ENCODE measurements at regions not wholly inside any gene's neighbourhood (a gene's known extent, or its start where the extent isn't known, plus 50 kb on each side); places are given as distances from the start of the nearest gene placed in this dataset.
"Not testable (repeated sequence)": the region's sequence is repeated elsewhere in the genome, so short reads cannot be mapped to it uniquely, and the experiment has no call there.

GRCh38 chr2:64250063-64250462 is 105.8 kb upstream of the PELI1 start:
- TF ChIP-seq POLR2A (IDR thresholded peaks at IDR 0.05) (no peak), POLR2AphosphoS5 (IDR thresholded peaks at IDR 0.05) (no peak), EP300 (IDR thresholded peaks at IDR 0.05) (no peak)
- TF ChIP-seq, protein P1, sequence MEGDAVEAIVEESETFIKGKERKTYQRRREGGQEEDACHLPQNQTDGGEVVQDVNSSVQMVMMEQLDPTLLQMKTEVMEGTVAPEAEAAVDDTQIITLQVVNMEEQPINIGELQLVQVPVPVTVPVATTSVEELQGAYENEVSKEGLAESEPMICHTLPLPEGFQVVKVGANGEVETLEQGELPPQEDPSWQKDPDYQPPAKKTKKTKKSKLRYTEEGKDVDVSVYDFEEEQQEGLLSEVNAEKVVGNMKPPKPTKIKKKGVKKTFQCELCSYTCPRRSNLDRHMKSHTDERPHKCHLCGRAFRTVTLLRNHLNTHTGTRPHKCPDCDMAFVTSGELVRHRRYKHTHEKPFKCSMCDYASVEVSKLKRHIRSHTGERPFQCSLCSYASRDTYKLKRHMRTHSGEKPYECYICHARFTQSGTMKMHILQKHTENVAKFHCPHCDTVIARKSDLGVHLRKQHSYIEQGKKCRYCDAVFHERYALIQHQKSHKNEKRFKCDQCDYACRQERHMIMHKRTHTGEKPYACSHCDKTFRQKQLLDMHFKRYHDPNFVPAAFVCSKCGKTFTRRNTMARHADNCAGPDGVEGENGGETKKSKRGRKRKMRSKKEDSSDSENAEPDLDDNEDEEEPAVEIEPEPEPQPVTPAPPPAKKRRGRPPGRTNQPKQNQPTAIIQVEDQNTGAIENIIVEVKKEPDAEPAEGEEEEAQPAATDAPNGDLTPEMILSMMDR (IDR thresholded peaks at IDR 0.05) = no peak
- Histone ChIP-seq H3K9me3 (no peaks in the 10 kb centered on the region), H3K4me1 (peaks cover 0 to 13% (median 0%) of the 10 kb centered on the region in 3 donors), H3K36me3 (no peaks in the 10 kb centered on the region), H3K4me3 (no peak overlapping the region), H3K27me3 (no peaks in the 10 kb centered on the region), H3K27ac (no peak overlapping the region)
- 93 to 96% methylated on average over 2 of the region's 2 CpGs for WGBS, 2 donors (ENCODE audit: low coverage in 1 of 2)
- ATAC-seq = no peak

- Histone ChIP-seq H3K4me3 (no peak overlapping the region), H3K27ac (no peak overlapping the region), H3K27me3 (no peaks in the 10 kb centered on the region), H3K9me3 (no peaks in the 10 kb centered on the region), H3K36me3 (no peaks in the 10 kb centered on the region), H3K4me1 (peaks cover 0 to 13% (median 0%) of the 10 kb centered on the region in 3 donors)
- ATAC-seq = no peak
- 76 to 84% methylated on average over 5 to 6 of the region's 7 CpGs for whole genome bisulfite sequencing, 2 donors (ENCODE audit: low coverage in 1 of 2)
- TF ChIP-seq, protein P1 (IDR thresholded peaks at IDR 0.05) = no peak
- no peak for TF ChIP-seq POLR2A (IDR thresholded peaks at IDR 0.05)
- no peak for TF ChIP-seq POLR2AphosphoS5 (IDR thresholded peaks at IDR 0.05)
- no peak for TF ChIP-seq EP300 (IDR thresholded peaks at IDR 0.05)
These were observed 106.7 kb upstream of the PELI1 start for GRCh38 chr2:64250751-64251423.

DNA sequence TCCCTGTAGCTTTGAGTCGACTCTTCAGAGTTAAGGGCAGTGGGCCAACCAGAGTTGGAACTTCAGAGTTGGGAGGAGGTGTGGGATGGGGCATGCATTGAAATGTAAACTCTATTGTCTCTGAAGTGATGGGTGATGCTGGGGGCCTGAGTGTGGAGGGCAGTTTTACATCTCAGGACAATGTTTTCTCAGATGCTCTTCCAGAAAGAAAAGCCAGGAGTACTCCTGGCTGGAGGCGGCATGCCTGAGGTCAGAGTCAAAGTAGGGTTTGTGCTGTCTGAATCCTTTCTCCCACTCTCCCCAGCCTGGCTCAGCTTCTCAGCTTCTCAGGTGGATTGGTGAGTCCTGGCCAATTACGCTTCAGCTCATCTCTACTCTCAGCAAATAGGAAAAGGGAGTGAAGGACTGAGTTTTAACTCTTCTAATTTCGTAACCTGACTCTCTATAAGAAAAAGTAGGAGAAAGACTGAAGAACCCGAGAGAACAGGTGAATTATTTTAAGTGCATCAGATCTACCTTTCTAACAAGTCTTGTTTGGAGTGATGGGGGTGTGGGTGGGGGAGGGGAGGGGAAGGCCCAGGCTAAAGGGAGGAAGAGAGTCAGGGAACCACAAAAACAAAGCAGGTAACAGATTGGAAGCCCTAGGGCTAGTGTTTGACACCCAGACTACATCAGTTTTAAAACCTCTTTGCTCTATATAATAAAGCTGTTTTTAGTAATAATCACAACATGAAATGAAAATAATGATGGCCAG is 107.5 kb upstream of the PELI1 start:
- Histone ChIP-seq H3K27ac (no peak overlapping the region), H3K4me1 (peaks cover 0 to 11% (median 0%) of the 10 kb centered on the region in 3 donors), H3K36me3 (no peaks in the 10 kb centered on the region), H3K27me3 (no peaks in the 10 kb centered on the region), H3K9me3 (no peaks in the 10 kb centered on the region), H3K4me3 (no peak overlapping the region)
- no peak for ATAC-seq
- 87% methylated on average over 5 of the region's 5 CpGs; no CpG with 5 or more reads in 1 of the 2 donors for WGBS, 2 donors (ENCODE audit: low coverage in 1 of 2)
- TF ChIP-seq, protein P1 (IDR thresholded peaks at IDR 0.05) = no peak
- TF ChIP-seq POLR2AphosphoS5 (IDR thresholded peaks at IDR 0.05) (no peak), EP300 (IDR thresholded peaks at IDR 0.05) (no peak)

DNA sequence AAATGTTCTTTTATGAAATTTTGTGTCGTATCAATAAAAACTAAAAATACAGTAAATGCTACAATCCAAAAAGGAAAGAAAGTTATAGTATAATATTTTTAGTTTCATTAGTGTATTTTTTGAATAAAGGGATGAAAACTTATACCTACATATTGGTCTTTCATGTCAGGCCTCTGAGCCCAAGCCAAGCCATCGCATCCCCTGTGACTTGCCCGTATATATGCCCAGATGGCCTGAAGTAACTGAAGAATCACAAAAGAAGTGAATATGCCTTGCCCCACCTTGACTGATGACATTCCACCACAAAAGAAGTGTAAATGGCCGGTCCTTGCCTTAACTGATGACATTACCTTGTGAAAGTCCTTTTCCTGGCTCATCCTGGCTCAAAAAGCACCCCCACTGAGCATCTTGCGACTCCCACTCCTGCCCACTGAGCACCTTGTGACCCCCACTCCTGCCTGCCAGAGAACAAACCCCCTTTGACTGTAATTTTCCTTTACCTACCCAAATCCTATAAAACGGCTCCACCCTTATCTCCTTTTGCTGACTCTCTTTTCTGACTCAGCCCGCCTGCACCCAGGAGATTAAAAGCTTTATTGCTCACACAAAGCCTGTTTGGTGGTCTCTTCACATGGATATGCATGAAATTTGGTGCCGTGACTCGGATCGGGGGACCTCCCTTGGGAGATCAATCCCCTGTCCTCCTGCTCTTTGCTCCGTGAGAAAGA is 108.2 kb upstream of the PELI1 start:
- H3K36me3 ChIP-seq, H3K9me3 ChIP-seq, H3K4me1 ChIP-seq, ATAC-seq, H3K27ac ChIP-seq, H3K27me3 ChIP-seq, H3K4me3 ChIP-seq: not testable (repeated sequence)
- WGBS, 2 donors (ENCODE audit: low coverage in 1 of 2) = 85 to 93% methylated on average over 3 to 6 of the region's 11 CpGs

DNA sequence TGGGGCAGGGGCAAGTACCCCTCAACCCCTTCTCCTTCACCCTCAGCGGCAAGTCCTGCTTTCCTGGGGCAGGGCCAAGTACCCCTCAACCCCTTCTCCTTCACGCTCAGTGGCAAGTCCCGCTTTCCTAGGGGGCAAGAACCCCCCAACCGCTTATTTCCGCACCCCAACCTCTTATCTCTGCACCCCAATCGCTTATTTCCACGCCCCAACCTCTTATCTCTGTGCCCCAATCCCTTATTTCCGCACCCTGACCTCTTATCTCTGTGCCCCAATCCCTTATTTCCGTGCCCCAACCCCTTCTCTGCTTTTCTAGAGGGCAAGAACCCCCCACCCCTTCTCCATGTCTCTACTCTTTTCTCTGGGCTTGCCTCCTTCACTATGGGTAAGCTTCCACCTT is 109.2 kb upstream of the PELI1 start:
- not testable (repeated sequence) for H3K36me3 ChIP-seq, H3K27ac ChIP-seq, ATAC-seq, H3K4me3 ChIP-seq, H3K27me3 ChIP-seq, H3K9me3 ChIP-seq, H3K4me1 ChIP-seq
- 87 to 100% methylated on average over 1 to 4 of the region's 9 CpGs for WGBS, 2 donors (ENCODE audit: low coverage in 1 of 2)

Measured in gastroesophageal sphincter (tissue), 4 donors.